CD4-positive, alpha-beta T cell (primary cell): ENCODE measurements at regions not wholly inside any gene's neighbourhood (a gene's known extent, or its start where the extent isn't known, plus 50 kb on each side); places are given as distances from the start of the nearest gene placed in this dataset.
"Not testable (repeated sequence)": the region's sequence is repeated elsewhere in the genome, so short reads cannot be mapped to it uniquely, and the experiment has no call there.

Experiments used
- ATAC-seq: fragments of 200-7000 bp; cut with Tn5 transposase; one replicate; pipeline ENCODE4 v1.10.0; 2022; ENCODE audit warnings: mild to moderate bottlenecking; ENCODE audit not compliant: poor library complexity
- CTCF ChIA-PET: fragments of 350-600 bp; sonication (Branson Sonifier 250); formaldehyde crosslinking; loops from one replicate; lab custom pipeline; 2021; ENCODE audit warnings: antibody characterized with exemption, inconsistent platforms; lab: Charles Lee
- POLR2A ChIA-PET: fragments of 350-600 bp; sonication (Branson Sonifier 250); formaldehyde crosslinking; loops from one replicate; lab custom pipeline; 2021; ENCODE audit warnings: antibody characterized with exemption, inconsistent platforms; lab: Charles Lee
- DNase-seq, 14 experiments: peaks; one replicate each; pipeline ENCODE4 v3.0.0-alpha.2; 2013 to 2020; ENCODE audit warnings: mixed read lengths in 2 of 14
- H3K27ac ChIP-seq, 2 donors: one replicate each; pipeline versions ENCODE4 v1.5.1 to v1.7.0; 2013; ENCODE audit warnings: low read length in 2 of 2, low read depth in 1 of 2, mild to moderate bottlenecking in 1 of 2
- H3K27me3 ChIP-seq, 2 experiments: 1 replicate in 1 of 2; 2 replicates in 1 of 2; pipeline versions ENCODE4 v1.6.1 to v1.7.0; 2013; ENCODE audit warnings: low read length in 2 of 2, control low read depth in 1 of 2, mild to moderate bottlenecking in 1 of 2, moderate library complexity in 1 of 2; ENCODE audit not compliant: insufficient read depth in 2 of 2, control insufficient read depth in 1 of 2
- H3K36me3 ChIP-seq: one replicate; pipeline ENCODE4 v1.6.1; 2013; ENCODE audit warnings: low read length, control low read depth; ENCODE audit not compliant: insufficient read depth
- H3K4me1 ChIP-seq: one replicate; pipeline ENCODE4 v1.6.1; 2013; ENCODE audit warnings: low read length, control low read depth; ENCODE audit not compliant: insufficient read depth
- H3K4me3 ChIP-seq: one replicate; pipeline ENCODE4 v1.5.1; 2013; ENCODE audit warnings: mild to moderate bottlenecking, low read length, moderate library complexity
- H3K9me3 ChIP-seq, 2 experiments: 1 replicate in 1 of 2; 2 replicates in 1 of 2; pipeline versions ENCODE4 v1.6.1 to v1.7.0; 2013; ENCODE audit warnings: low read length in 2 of 2, mild to moderate bottlenecking in 2 of 2, control low read depth in 1 of 2, moderate library complexity in 1 of 2; ENCODE audit not compliant: control insufficient read depth in 1 of 2, insufficient read depth in 1 of 2
- H3K27ac Mint-ChIP-seq: one replicate; pipeline ENCODE4 v1.8.0; 2020; ENCODE audit warnings: mixed read lengths
- H3K27me3 Mint-ChIP-seq: one replicate; pipeline ENCODE4 v1.8.0; 2021; ENCODE audit warnings: mixed read lengths
- H3K36me3 Mint-ChIP-seq: one replicate; pipeline ENCODE4 v1.8.0; 2021; ENCODE audit warnings: low read depth, mixed read lengths
- H3K4me1 Mint-ChIP-seq: one replicate; pipeline ENCODE4 v1.8.0; 2021; ENCODE audit warnings: low read depth, mixed read lengths
- H3K4me3 Mint-ChIP-seq: one replicate; pipeline ENCODE4 v1.8.0; 2020; ENCODE audit warnings: mild to moderate bottlenecking, mixed read lengths
- H3K9me3 Mint-ChIP-seq: one replicate; pipeline ENCODE4 v1.8.0; 2020; ENCODE audit warnings: mixed read lengths
- CTCF ChIP-seq: fragments of 200-600 bp; IDR thresholded peaks from one replicate; pipeline ENCODE4 v1.8.0; 2022; ENCODE audit warnings: antibody characterized with exemption, mild to moderate bottlenecking
- intact Hi-C, 2 experiments: fragments of 100-400 bp; cut with DNase I in 1 of 2; cut with micrococcal nuclease in 1 of 2; formaldehyde crosslinking; loops; one replicate each; pipeline versions ENCODE4 v1.15.1 to v1.9.0; 2023 to 2025; cut with DNase I, micrococcal nuclease

- H3K27me3 Mint-ChIP-seq, result no peaks in the 10 kb centered on the region
- ATAC-seq, result no peak
- POLR2A ChIA-PET, result no interaction called here
Measured at GRCh38 chr1:117308311-117308916, 58.8 kb upstream of the MAN1A2 start.

GRCh38 chr1:117301901-117302300, 65.3 kb upstream of the MAN1A2 start:
- ATAC-seq, result no peak
- POLR2A ChIA-PET, result no interaction called here
- Histone ChIP-seq H3K9me3 (peaks cover 0 to 6% of the 10 kb centered on the region in 2 experiments), H3K27ac (no peak overlapping the region), H3K36me3 (no peaks in the 10 kb centered on the region), H3K4me1 (no peaks in the 10 kb centered on the region), H3K27me3 (no peaks in the 10 kb centered on the region), H3K4me3 (no peak overlapping the region)
- H3K27ac Mint-ChIP-seq, result no peak overlapping the region
- H3K36me3 Mint-ChIP-seq, result no peaks in the 10 kb centered on the region
- intact Hi-C loops, result no loop called here
- peaks cover 4% of the 10 kb centered on the region for H3K27me3 Mint-ChIP-seq
- H3K9me3 Mint-ChIP-seq, result no peaks in the 10 kb centered on the region
- DNase-seq, result no peak
- CTCF ChIA-PET, result no interaction called here
- no peaks in the 10 kb centered on the region for H3K4me1 Mint-ChIP-seq
- no peak for TF ChIP-seq CTCF
- H3K4me3 Mint-ChIP-seq, result no peak overlapping the region

More at GRCh38 chr1:117308311-117308916, 58.8 kb upstream of the MAN1A2 start:
- CTCF ChIA-PET, result no interaction called here
- H3K36me3 Mint-ChIP-seq, result no peaks in the 10 kb centered on the region
- H3K27ac ChIP-seq, result no peak overlapping the region
- no peak overlapping the region for H3K27ac Mint-ChIP-seq
- no peaks in the 10 kb centered on the region for H3K4me1 Mint-ChIP-seq
- no peak for TF ChIP-seq CTCF
- no peaks in the 10 kb centered on the region for H3K9me3 ChIP-seq
- H3K9me3 Mint-ChIP-seq, result no peaks in the 10 kb centered on the region
- H3K4me3 ChIP-seq, result no peak overlapping the region
- no peak overlapping the region for H3K4me3 Mint-ChIP-seq
- intact Hi-C loops, result no loop called here
- no peaks in the 10 kb centered on the region for H3K27me3 ChIP-seq
- no peaks in the 10 kb centered on the region for H3K36me3 ChIP-seq
- no peak for DNase-seq
- no peaks in the 10 kb centered on the region for H3K4me1 ChIP-seq

GRCh38 chr1:117300183-117300582, 67.1 kb upstream of the MAN1A2 start:
- H3K4me1 ChIP-seq, H3K36me3 ChIP-seq, H3K27me3 Mint-ChIP-seq, H3K27me3 ChIP-seq, intact Hi-C loops, H3K9me3 Mint-ChIP-seq, H3K4me3 Mint-ChIP-seq, DNase-seq, POLR2A ChIA-PET, ATAC-seq, H3K9me3 ChIP-seq, H3K4me1 Mint-ChIP-seq, H3K36me3 Mint-ChIP-seq, H3K27ac ChIP-seq, H3K4me3 ChIP-seq, H3K27ac Mint-ChIP-seq: not testable (repeated sequence)
- CTCF ChIA-PET, result interaction anchor here (0.8 kb wide), 1 partner anchor 11 kb away, joined by 4 read pairs; no protein-coding TSS in a partner anchor

- H3K4me1 ChIP-seq, result no peaks in the 10 kb centered on the region
- Mint-ChIP-seq H3K27ac (no peak overlapping the region), H3K9me3 (no peaks in the 10 kb centered on the region), H3K36me3 (no peaks in the 10 kb centered on the region), H3K27me3 (no peaks in the 10 kb centered on the region), H3K4me3 (no peak overlapping the region), H3K4me1 (no peaks in the 10 kb centered on the region)
- H3K9me3 ChIP-seq, result no peaks in the 10 kb centered on the region
- DNase-seq, result no peak
- no peak overlapping the region for H3K4me3 ChIP-seq
- no peak overlapping the region for H3K27ac ChIP-seq
- ATAC-seq, result no peak
- CTCF ChIA-PET, result no interaction called here
- TF ChIP-seq CTCF, result no peak
- H3K36me3 ChIP-seq, result no peaks in the 10 kb centered on the region
- intact Hi-C loops, result no loop called here
- POLR2A ChIA-PET, result no interaction called here
- peaks cover 0 to under 1% of the 10 kb centered on the region in 2 experiments for H3K27me3 ChIP-seq
Measured at GRCh38 chr1:117295001-117295400, 72.2 kb upstream of the MAN1A2 start.
